Fibroblast of lung (primary cell): ENCODE measurements at regions not wholly inside any gene's neighbourhood (a gene's known extent, or its start where the extent isn't known, plus 50 kb on each side); places are given as distances from the start of the nearest gene placed in this dataset.

Experiments
- DNase-seq, 2 donors: peaks; one replicate each; pipeline versions ENCODE4 v3.0.0 to v3.0.0-alpha.2; 2010; ENCODE audit warnings: low read depth in 2 of 2
- H2AFZ ChIP-seq: 2 replicates; pipeline ENCODE4 v1.5.1; 2012; ENCODE audit warnings: low read length, control low read depth, inconsistent platforms
- H3K27ac ChIP-seq: 2 replicates; pipeline ENCODE4 v1.5.1; 2011; ENCODE audit warnings: low read length, control low read depth; ENCODE audit not compliant: insufficient read depth
- H3K27me3 ChIP-seq: 2 replicates; pipeline ENCODE4 v1.5.1; 2011; ENCODE audit warnings: mild to moderate bottlenecking, low read length; ENCODE audit not compliant: control insufficient read depth, insufficient read depth
- H3K36me3 ChIP-seq: 2 replicates; pipeline ENCODE4 v1.5.1; 2011; ENCODE audit warnings: low read length; ENCODE audit not compliant: control insufficient read depth, insufficient read depth
- H3K4me1 ChIP-seq: 2 replicates; pipeline ENCODE4 v1.5.1; 2011; ENCODE audit warnings: low read length; ENCODE audit not compliant: control insufficient read depth, insufficient read depth; ENCODE audit errors: extremely low read depth
- H3K4me2 ChIP-seq: 2 replicates; pipeline ENCODE4 v1.5.1; 2011; ENCODE audit warnings: low read length, control low read depth; ENCODE audit not compliant: insufficient read depth; ENCODE audit errors: extremely low read depth
- H3K4me3 ChIP-seq, 4 experiments: fragments of 200-600 bp in 1 of 4; sonication (generic) in 1 of 4; replicated peaks in 1 of 4; 2 replicates each; pipeline ENCODE4 v1.5.1; 2011 to 2016; ENCODE audit warnings: low read length in 4 of 4, low read depth in 3 of 4, mild to moderate bottlenecking in 3 of 4, control low read depth in 2 of 4, inconsistent platforms in 1 of 4, mixed read lengths in 1 of 4; ENCODE audit not compliant: insufficient read depth in 1 of 4; ENCODE audit errors: control extremely low read depth in 1 of 4
- H3K79me2 ChIP-seq: 2 replicates; pipeline ENCODE4 v1.5.1; 2012; ENCODE audit warnings: mild to moderate bottlenecking, low read length, inconsistent platforms; ENCODE audit not compliant: control insufficient read depth, insufficient read depth
- H3K9ac ChIP-seq: 2 replicates; pipeline ENCODE4 v1.5.1; 2011; ENCODE audit warnings: mild to moderate bottlenecking, low read length, control low read depth; ENCODE audit not compliant: insufficient read depth
- H3K9me3 ChIP-seq: 2 replicates; pipeline ENCODE4 v1.5.1; 2012; ENCODE audit warnings: low read depth, low read length; ENCODE audit not compliant: control insufficient read depth, insufficient read depth
- H4K20me1 ChIP-seq: 2 replicates; pipeline ENCODE4 v1.5.1; 2011; ENCODE audit warnings: low read length; ENCODE audit not compliant: control insufficient read depth, insufficient read depth; ENCODE audit errors: extremely low read depth
- EZH2 ChIP-seq: IDR thresholded peaks from 2 replicates; pipeline ENCODE4 v1.5.1; 2012; ENCODE audit warnings: low read length, control low read depth, mild to moderate bottlenecking; ENCODE audit errors: missing control alignments
- TF ChIP-seq, protein P1 (sequence below), 2 donors: IDR thresholded peaks in 1 of 2; conservative IDR thresholded peaks in 1 of 2; 1 replicate in 1 of 2; 2 replicates in 1 of 2; pipeline ENCODE4 v1.5.1; 2011 to 2012; ENCODE audit warnings: low read length in 2 of 2, control low read depth in 1 of 2, inconsistent platforms in 1 of 2, low read depth in 1 of 2, mild to moderate bottlenecking in 1 of 2

DNA sequence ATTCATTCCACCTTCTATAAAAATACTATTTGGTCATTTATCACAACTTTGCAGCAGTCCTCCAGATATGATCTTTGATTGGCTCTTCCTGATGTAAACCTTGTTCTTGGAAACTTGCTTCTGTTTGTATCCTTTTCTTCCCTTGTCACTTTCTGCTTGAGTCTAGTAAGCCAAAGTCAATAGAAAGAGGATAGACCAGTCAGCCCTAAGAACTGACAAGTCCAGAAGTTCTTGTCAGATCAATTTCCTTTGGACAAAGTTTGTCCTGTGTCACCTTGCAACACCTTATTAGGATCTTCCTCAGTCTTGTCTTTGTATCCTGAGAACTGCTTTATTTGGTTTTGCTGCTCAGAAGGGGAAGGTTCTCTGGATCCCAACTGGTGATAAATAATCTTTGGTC lies 87.9 kb upstream of the CCDC54 start:
- Histone ChIP-seq H3K9ac (no peak overlapping the region), H4K20me1 (no peaks in the 10 kb centered on the region), H3K36me3 (no peaks in the 10 kb centered on the region), H3K9me3 (no peaks in the 10 kb centered on the region), H2AFZ (no peak overlapping the region), H3K4me2 (no peak overlapping the region), H3K79me2 (no peaks in the 10 kb centered on the region), H3K27ac (no peak overlapping the region), H3K4me1 (no peaks in the 10 kb centered on the region), H3K27me3 (no peaks in the 10 kb centered on the region), H3K4me3 (no peak overlapping the region)
- no peak for DNase-seq
- TF ChIP-seq, protein P1, sequence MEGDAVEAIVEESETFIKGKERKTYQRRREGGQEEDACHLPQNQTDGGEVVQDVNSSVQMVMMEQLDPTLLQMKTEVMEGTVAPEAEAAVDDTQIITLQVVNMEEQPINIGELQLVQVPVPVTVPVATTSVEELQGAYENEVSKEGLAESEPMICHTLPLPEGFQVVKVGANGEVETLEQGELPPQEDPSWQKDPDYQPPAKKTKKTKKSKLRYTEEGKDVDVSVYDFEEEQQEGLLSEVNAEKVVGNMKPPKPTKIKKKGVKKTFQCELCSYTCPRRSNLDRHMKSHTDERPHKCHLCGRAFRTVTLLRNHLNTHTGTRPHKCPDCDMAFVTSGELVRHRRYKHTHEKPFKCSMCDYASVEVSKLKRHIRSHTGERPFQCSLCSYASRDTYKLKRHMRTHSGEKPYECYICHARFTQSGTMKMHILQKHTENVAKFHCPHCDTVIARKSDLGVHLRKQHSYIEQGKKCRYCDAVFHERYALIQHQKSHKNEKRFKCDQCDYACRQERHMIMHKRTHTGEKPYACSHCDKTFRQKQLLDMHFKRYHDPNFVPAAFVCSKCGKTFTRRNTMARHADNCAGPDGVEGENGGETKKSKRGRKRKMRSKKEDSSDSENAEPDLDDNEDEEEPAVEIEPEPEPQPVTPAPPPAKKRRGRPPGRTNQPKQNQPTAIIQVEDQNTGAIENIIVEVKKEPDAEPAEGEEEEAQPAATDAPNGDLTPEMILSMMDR (conservative IDR thresholded peaks at IDR 0.05 in 1 of 2, IDR thresholded peaks at IDR 0.05 in 1 of 2; ENCODE audit: low read depth in 1 of 2, low read length in 2 of 2) = no peak
- no peak for TF ChIP-seq EZH2

DNA sequence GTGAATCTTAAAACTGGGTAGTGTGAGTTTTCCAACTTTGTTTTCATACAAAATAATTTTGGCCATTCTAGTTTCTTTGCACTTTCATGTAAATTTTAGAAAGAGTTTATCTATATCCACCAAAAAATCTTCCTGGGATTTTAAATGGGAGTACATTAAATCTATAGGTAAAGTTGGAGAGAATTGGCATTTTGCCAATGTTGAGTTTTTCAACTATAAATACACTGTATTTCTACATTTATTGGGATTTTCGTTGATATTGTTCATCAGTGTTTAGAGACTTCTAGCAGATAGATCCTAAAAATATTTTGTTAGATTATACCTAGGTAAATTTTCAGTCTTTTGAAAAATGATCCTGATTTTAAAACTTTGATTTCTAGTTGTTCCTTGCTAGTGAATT lies 83.1 kb upstream of the CCDC54 start:
- Histone ChIP-seq H3K4me2 (no peak overlapping the region), H3K27ac (no peak overlapping the region), H3K36me3 (no peaks in the 10 kb centered on the region), H3K4me3 (no peak overlapping the region), H3K9ac (no peak overlapping the region), H3K27me3 (no peaks in the 10 kb centered on the region), H3K9me3 (no peaks in the 10 kb centered on the region), H3K79me2 (no peaks in the 10 kb centered on the region), H4K20me1 (no peaks in the 10 kb centered on the region), H3K4me1 (no peaks in the 10 kb centered on the region), H2AFZ (no peak overlapping the region)
- no peak for DNase-seq
- no peak for TF ChIP-seq EZH2
- TF ChIP-seq, protein P1 (conservative IDR thresholded peaks at IDR 0.05 in 1 of 2, IDR thresholded peaks at IDR 0.05 in 1 of 2; ENCODE audit: low read depth in 1 of 2, low read length in 2 of 2) = no peak

- Histone ChIP-seq H3K27ac (no peak overlapping the region), H3K36me3 (no peaks in the 10 kb centered on the region), H3K9ac (no peak overlapping the region), H3K4me2 (no peak overlapping the region), H3K27me3 (no peaks in the 10 kb centered on the region), H3K4me3 (no peak overlapping the region), H4K20me1 (no peaks in the 10 kb centered on the region), H3K79me2 (no peaks in the 10 kb centered on the region), H3K4me1 (no peaks in the 10 kb centered on the region), H3K9me3 (no peaks in the 10 kb centered on the region), H2AFZ (no peak overlapping the region)
- TF ChIP-seq EZH2 = no peak
- TF ChIP-seq, protein P1 (conservative IDR thresholded peaks at IDR 0.05 in 1 of 2, IDR thresholded peaks at IDR 0.05 in 1 of 2; ENCODE audit: low read depth in 1 of 2, low read length in 2 of 2) = no peak
- no peak for DNase-seq
Measured at GRCh38 chr3:107297597-107297996, 79.6 kb upstream of the CCDC54 start.
